Activated T-cell treated with anti-CD3 and anti-CD28 coated beads, Interleukin-2, amount 50 U/mL, for 72 hours (primary cell): ENCODE measurements at regions not wholly inside any gene's neighbourhood (a gene's known extent, or its start where the extent isn't known, plus 50 kb on each side); places are given as distances from the start of the nearest gene placed in this dataset.

Experiments
- ATAC-seq, 2 donors: fragments of 150-1000 bp; cut with Tn5 transposase; replicated peaks in 1 of 2; 2 replicates each; pipeline ENCODE4 v1.10.0; 2021; ENCODE audit warnings: moderate library complexity in 2 of 2, mild to moderate bottlenecking in 1 of 2
- DNase-seq, 2 donors: peaks; one replicate each; pipeline ENCODE4 v3.0.0; 2021 to 2022; ENCODE audit warnings: mixed read lengths in 1 of 2
- H3K27ac Mint-ChIP-seq: one replicate; pipeline ENCODE4 v1.8.0; 2022; ENCODE audit warnings: mild to moderate bottlenecking, moderate library complexity, mixed read lengths
- H3K27me3 Mint-ChIP-seq: one replicate; pipeline ENCODE4 v1.8.0; 2022; ENCODE audit warnings: low read depth, mixed read lengths
- H3K36me3 Mint-ChIP-seq, 2 donors: one replicate each; pipeline ENCODE4 v1.8.0; 2022; ENCODE audit warnings: mixed read lengths in 2 of 2, mild to moderate bottlenecking in 1 of 2; ENCODE audit not compliant: insufficient read depth in 2 of 2
- H3K4me1 Mint-ChIP-seq: one replicate; pipeline ENCODE4 v1.8.0; 2022; ENCODE audit warnings: low read depth, mixed read lengths
- H3K4me3 Mint-ChIP-seq, 2 donors: one replicate each; pipeline ENCODE4 v1.8.0; 2022; ENCODE audit warnings: mild to moderate bottlenecking in 2 of 2, mixed read lengths in 2 of 2, moderate library complexity in 2 of 2
- H3K9me3 Mint-ChIP-seq, 2 donors: one replicate each; pipeline ENCODE4 v1.8.0; 2022; ENCODE audit warnings: mixed read lengths in 2 of 2

DNA sequence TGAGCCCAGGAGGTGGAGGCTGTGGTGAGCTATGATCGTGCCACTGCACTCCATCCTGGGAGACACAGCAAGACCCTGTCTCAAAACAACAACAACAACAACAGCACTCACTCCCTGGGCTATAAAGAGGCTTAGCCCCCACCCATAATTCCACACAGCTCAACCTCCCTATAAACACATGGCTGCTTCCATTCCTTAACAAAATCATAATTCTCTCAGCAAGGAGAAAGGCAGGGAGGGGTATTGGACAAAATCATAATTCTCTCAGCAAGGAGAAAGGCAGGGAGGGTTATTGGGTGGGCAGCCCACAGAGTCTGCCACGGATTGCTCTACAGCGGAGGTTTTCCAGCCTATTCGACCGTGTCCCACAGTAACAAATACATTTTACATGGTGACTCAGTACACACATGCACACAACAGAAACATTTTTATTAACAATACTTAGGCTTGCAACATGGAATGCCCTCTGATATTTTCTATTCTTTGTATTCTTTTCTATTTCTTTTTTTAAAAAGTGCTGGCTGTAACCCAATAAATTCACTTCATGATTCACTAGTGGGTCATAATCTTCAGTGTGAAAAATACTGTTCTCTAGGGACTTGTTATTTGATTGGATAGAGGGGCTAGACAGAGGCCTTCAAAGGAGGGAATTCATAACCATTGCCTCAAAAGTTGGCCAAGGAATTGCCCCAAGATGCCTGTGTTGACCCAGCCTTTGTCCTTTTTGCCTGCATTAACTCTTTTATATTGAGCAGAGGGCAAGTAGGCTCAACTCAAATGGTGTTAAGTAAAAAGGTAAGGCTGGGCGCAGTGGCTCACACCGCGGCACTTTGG lies 50.6 kb upstream of the ZMYND8 start:
- no peak overlapping the region for H3K4me3 Mint-ChIP-seq
- H3K4me1 Mint-ChIP-seq: peaks cover 14% of the 10 kb centered on the region
- H3K27me3 Mint-ChIP-seq: no peaks in the 10 kb centered on the region
- DNase-seq: no peak
- no peak for ATAC-seq
- H3K9me3 Mint-ChIP-seq: no peaks in the 10 kb centered on the region
- H3K27ac Mint-ChIP-seq: no peak overlapping the region
- H3K36me3 Mint-ChIP-seq: no peaks in the 10 kb centered on the region

DNA sequence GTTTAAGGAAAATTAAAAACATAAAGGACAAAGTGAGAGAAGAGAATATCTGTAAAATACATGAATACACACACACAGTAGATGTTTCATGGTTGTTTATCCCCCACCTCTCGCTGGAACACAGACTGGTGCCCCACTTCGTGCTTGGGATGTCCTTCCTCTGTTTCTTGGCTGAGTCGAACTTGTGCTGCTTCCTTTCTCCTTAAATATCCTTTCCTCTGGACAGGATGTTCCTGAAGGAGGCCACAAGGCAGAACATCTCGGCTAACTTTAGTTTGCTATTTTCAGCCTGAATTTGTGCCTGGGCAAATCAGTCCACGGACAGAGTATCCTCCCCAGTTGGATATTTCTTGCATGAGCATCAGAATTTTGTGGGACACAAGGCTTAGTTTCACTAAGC lies 54.7 kb upstream of the ZMYND8 start:
- no peak overlapping the region for H3K4me3 Mint-ChIP-seq
- H3K9me3 Mint-ChIP-seq: no peaks in the 10 kb centered on the region
- H3K27ac Mint-ChIP-seq: no peak overlapping the region
- peaks cover 0 to 4% of the 10 kb centered on the region in 2 donors for H3K36me3 Mint-ChIP-seq
- H3K4me1 Mint-ChIP-seq: peaks cover 44% of the 10 kb centered on the region
- no peaks in the 10 kb centered on the region for H3K27me3 Mint-ChIP-seq
- DNase-seq: no peak
- ATAC-seq: no peak

- DNase-seq (no peak), ATAC-seq (no peak)
- Mint-ChIP-seq H3K27ac (peak overlapping the region; percentile 33), H3K36me3 (peaks cover 0 to 4% of the 10 kb centered on the region in 2 donors), H3K4me3 (no peak overlapping the region), H3K4me1 (peaks cover 51% of the 10 kb centered on the region), H3K27me3 (no peaks in the 10 kb centered on the region), H3K9me3 (no peaks in the 10 kb centered on the region)
These were observed 55.6 kb upstream of the ZMYND8 start for GRCh38 chr20:47412083-47412482.

GRCh38 chr20:47413189-47413588 lies 56.7 kb upstream of the ZMYND8 start:
- H3K36me3 Mint-ChIP-seq: peaks cover 0 to 4% of the 10 kb centered on the region in 2 donors
- no peaks in the 10 kb centered on the region for H3K9me3 Mint-ChIP-seq
- DNase-seq (no peak), ATAC-seq (no peak)
- peak overlapping the region; percentile 8 for H3K27ac Mint-ChIP-seq
- no peak overlapping the region for H3K4me3 Mint-ChIP-seq
- no peaks in the 10 kb centered on the region for H3K27me3 Mint-ChIP-seq
- peaks cover 52% of the 10 kb centered on the region for H3K4me1 Mint-ChIP-seq

DNA sequence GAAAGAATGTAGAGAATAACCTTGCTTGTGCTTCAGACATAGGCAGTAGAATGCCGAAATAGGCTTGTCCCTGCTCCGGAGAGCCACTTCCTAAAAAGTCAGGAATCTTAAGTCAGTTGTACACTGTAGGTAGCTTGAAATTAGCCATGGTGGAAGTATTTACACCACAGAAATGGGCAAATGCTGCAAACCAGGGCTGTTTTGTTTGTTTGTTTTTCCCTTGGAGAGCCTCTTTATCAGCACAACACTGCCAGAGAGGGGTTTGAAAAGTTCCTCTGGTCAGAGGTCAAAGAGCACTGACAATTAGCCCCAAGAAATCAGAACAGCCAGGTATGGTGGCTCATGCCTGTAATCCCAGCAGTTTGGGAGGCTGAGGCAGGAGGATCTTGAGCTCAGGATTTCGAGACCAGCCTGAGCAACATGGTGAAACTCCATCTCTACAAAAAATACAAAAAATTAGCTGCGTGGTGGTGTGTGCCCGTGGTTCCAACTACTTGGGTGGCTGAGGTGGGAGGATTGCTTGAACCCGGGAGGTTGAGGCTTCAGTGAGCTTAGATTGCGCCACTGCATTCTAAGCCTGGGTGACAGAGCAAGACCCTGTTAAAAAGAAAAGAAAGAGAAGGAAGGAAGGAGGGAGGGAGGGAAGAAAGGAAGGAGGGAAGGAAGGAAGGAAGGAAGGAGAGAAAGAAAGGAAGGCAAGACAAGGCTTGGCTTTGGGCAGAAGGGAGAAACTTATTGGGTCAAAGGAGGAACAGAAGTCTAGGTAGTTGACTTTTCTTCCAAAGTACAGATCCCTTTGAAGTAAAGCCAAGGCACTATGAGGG lies 61.0 kb upstream of the ZMYND8 start:
- H3K27ac Mint-ChIP-seq: no peak overlapping the region
- ATAC-seq (no peak), DNase-seq (no peak)
- peaks cover 0 to 4% of the 10 kb centered on the region in 2 donors for H3K36me3 Mint-ChIP-seq
- no peaks in the 10 kb centered on the region for H3K9me3 Mint-ChIP-seq
- peaks cover 39% of the 10 kb centered on the region for H3K4me1 Mint-ChIP-seq
- H3K4me3 Mint-ChIP-seq: no peak overlapping the region
- no peaks in the 10 kb centered on the region for H3K27me3 Mint-ChIP-seq

DNA sequence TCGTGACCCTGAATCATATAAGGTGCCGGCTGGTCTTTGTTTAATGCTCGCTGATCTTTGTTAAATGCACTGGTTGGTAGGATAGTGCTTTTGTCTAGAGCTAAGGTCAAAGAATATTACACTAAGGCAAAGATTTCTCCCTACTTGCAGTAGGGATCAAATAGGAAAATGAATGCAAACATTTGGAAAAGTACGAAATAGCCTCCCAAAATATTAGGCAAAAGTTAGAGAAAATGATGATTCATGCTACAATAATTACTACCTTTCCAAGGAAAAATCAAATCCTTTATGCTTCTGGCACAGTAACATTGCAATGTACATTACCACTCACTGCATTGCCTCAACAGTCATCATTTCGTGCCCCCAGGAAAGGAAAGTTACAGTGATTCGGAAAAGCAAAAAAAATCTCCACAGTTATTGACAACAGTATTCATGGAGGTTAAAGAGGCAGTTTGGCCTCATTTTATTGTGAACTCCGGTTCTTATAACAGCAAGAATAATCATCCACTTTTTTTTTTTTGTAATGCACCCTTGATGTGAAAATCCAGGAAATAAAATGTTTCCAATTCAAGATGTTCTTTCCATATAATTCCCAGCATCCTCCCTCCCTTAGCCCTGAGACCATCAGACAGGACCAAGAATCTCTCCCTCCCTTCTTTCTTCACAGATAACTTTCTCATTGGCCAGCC lies 61.7 kb upstream of the ZMYND8 start:
- DNase-seq (no peak), ATAC-seq (no peak)
- Mint-ChIP-seq H3K9me3 (no peaks in the 10 kb centered on the region), H3K4me1 (peaks cover 32% of the 10 kb centered on the region), H3K4me3 (no peak overlapping the region), H3K27me3 (no peaks in the 10 kb centered on the region), H3K27ac (no peak overlapping the region), H3K36me3 (peaks cover 0 to 4% of the 10 kb centered on the region in 2 donors)

GRCh38 chr20:47419953-47420514 lies 63.5 kb upstream of the ZMYND8 start:
- H3K27ac Mint-ChIP-seq: no peak overlapping the region
- peaks cover 24% of the 10 kb centered on the region for H3K4me1 Mint-ChIP-seq
- peaks cover 0 to 4% of the 10 kb centered on the region in 2 donors for H3K36me3 Mint-ChIP-seq
- DNase-seq (no peak), ATAC-seq (no peak)
- no peak overlapping the region for H3K4me3 Mint-ChIP-seq
- H3K9me3 Mint-ChIP-seq: no peaks in the 10 kb centered on the region
- no peaks in the 10 kb centered on the region for H3K27me3 Mint-ChIP-seq

- Mint-ChIP-seq H3K27ac (no peak overlapping the region), H3K27me3 (no peaks in the 10 kb centered on the region), H3K9me3 (no peaks in the 10 kb centered on the region), H3K4me3 (no peak overlapping the region), H3K36me3 (no peaks in the 10 kb centered on the region), H3K4me1 (peaks cover 14% of the 10 kb centered on the region)
- no peak for DNase-seq
- no peak for ATAC-seq
These were observed 64.6 kb upstream of the ZMYND8 start for GRCh38 chr20:47421076-47421475.

- Mint-ChIP-seq H3K27ac (no peak overlapping the region), H3K4me3 (no peak overlapping the region)
- ATAC-seq: no peak
These were observed 67.1 kb upstream of the ZMYND8 start for GRCh38 chr20:47423586-47423985.

GRCh38 chr20:47427067-47427466 lies 70.6 kb upstream of the ZMYND8 start:
- no peak for ATAC-seq
- Mint-ChIP-seq H3K27me3 (no peaks in the 10 kb centered on the region), H3K36me3 (peaks cover 7 to 10% of the 10 kb centered on the region in 2 donors)

More at GRCh38 chr20:47423586-47423985, 67.1 kb upstream of the ZMYND8 start:
- peaks cover 7 to 10% of the 10 kb centered on the region in 2 donors for H3K36me3 Mint-ChIP-seq
- H3K9me3 Mint-ChIP-seq: peaks cover 5 to 9% of the 10 kb centered on the region in 2 donors
- H3K4me1 Mint-ChIP-seq: peaks cover 5% of the 10 kb centered on the region
- no peak for DNase-seq
- H3K27me3 Mint-ChIP-seq: no peaks in the 10 kb centered on the region

GRCh38 chr20:47427746-47428145 lies 71.2 kb upstream of the ZMYND8 start:
- no peak overlapping the region for H3K4me3 Mint-ChIP-seq
- ATAC-seq (no peak), DNase-seq (no peak)
- no peaks in the 10 kb centered on the region for H3K4me1 Mint-ChIP-seq
- no peaks in the 10 kb centered on the region for H3K27me3 Mint-ChIP-seq
- no peak overlapping the region for H3K27ac Mint-ChIP-seq
- peaks cover 7 to 10% of the 10 kb centered on the region in 2 donors for H3K36me3 Mint-ChIP-seq
- H3K9me3 Mint-ChIP-seq: peaks cover 5 to 9% of the 10 kb centered on the region in 2 donors

More at GRCh38 chr20:47427067-47427466, 70.6 kb upstream of the ZMYND8 start:
- Mint-ChIP-seq H3K4me3 (no peak overlapping the region), H3K9me3 (peaks cover 5 to 9% of the 10 kb centered on the region in 2 donors), H3K4me1 (no peaks in the 10 kb centered on the region), H3K27ac (no peak overlapping the region)
- DNase-seq: no peak

- peaks cover 7 to 10% of the 10 kb centered on the region in 2 donors for H3K36me3 Mint-ChIP-seq
- DNase-seq (no peak), ATAC-seq (no peak)
- H3K9me3 Mint-ChIP-seq: peaks cover 5 to 9% of the 10 kb centered on the region in 2 donors
- no peaks in the 10 kb centered on the region for H3K4me1 Mint-ChIP-seq
- H3K4me3 Mint-ChIP-seq: no peak overlapping the region
- H3K27me3 Mint-ChIP-seq: no peaks in the 10 kb centered on the region
- H3K27ac Mint-ChIP-seq: no peak overlapping the region
These were observed 71.7 kb upstream of the ZMYND8 start for GRCh38 chr20:47428164-47428563.
